ENCODE measurements at regions not wholly inside any gene's neighbourhood (a gene's known extent, or its start where the extent isn't known, plus 50 kb on each side); places are given as distances from the start of the nearest gene placed in this dataset.

DNA sequence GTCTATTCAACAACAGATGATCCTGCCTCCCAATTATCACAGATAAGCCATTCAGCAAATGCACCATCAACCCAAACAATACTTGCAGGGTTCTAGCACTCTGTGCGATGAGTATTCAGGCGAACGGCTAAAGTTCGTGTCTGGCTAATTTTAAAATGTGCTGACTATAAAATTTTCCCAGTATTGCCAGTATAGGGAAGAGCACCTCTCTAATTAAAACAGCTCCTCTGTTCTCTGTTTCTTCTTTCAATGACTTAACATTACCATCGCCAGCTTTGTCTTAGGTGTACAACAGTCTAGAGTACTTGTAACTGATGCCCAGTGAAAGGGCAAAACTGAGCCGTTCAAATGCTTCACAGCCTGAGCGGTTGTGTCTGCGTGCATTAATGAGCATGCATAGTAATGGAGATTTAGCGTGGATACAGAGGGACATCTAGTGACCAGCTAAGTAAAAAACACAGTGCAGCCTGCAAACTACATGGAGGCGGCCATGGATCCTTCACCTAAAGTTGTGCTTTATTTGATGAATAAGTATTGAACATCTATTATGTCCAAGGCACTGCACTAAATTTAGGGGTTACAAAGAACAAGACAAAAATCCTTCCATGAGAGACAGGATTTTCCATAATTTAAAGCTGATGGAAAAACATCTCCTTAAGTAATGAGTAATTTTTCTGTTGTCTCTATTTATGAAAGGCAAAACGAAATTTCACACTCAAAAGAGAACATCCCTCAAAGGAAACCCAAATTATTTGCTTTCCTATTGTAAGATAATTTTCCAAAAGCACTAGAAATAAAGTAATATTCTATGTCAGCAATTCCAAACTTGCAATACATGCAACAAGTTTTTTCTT lies 120.0 kb downstream of the SETD4 start:
- H3K27me3 Mint-ChIP-seq, result peaks cover 0 to 14% (median 8%) of the 10 kb centered on the region in 5 donors
- H3K4me1 ChIP-seq (ENCODE audit: control insufficient read depth in 2 of 2, insufficient read depth in 2 of 2, low read length in 2 of 2), result no peaks in the 10 kb centered on the region
- H3K9me3 ChIP-seq (ENCODE audit: control insufficient read depth in 2 of 3, low read length in 3 of 3), result no peaks in the 10 kb centered on the region
- H3K27ac ChIP-seq (ENCODE audit: low read depth, low read length), result no peak overlapping the region
- peak; percentile 57 for ATAC-seq
- CTCF ChIA-PET, result no interaction called here
- no peaks in the 10 kb centered on the region for H3K27me3 ChIP-seq (ENCODE audit: control insufficient read depth in 2 of 2, insufficient read depth in 2 of 2, low read length in 2 of 2)
- H3K4me1 Mint-ChIP-seq, result peaks cover 0 to 1% (median 0%) of the 10 kb centered on the region in 7 donors
- H3K36me3 ChIP-seq (ENCODE audit: control insufficient read depth in 2 of 3, insufficient read depth in 3 of 3, low read length in 3 of 3), result no peaks in the 10 kb centered on the region
- POLR2A ChIA-PET, result no interaction called here
- no peak overlapping the region for H3K27ac Mint-ChIP-seq
- H3K9me3 Mint-ChIP-seq, result no peaks in the 10 kb centered on the region
- no peak for DNase-seq
- intact Hi-C loops (cut with micrococcal nuclease), result loop anchor here in 1 of 2 donors (1.0 kb wide), 3 partner anchors 540 to 1247 kb away; no protein-coding TSS in a partner anchor
- no peak overlapping the region for H3K4me3 ChIP-seq (ENCODE audit: low read length)
- H3K4me3 Mint-ChIP-seq, result no peak overlapping the region
- no peaks in the 10 kb centered on the region for H3K36me3 Mint-ChIP-seq

- ATAC-seq (no peak), DNase-seq (no peak)
- peaks cover 0 to 14% (median 8%) of the 10 kb centered on the region in 5 donors for H3K27me3 Mint-ChIP-seq
- H3K4me1 Mint-ChIP-seq, result peaks cover 0 to 1% (median 0%) of the 10 kb centered on the region in 7 donors
- no peaks in the 10 kb centered on the region for H3K9me3 Mint-ChIP-seq
- H3K36me3 Mint-ChIP-seq, result no peaks in the 10 kb centered on the region
- ChIA-PET CTCF (no interaction called here), POLR2A (no interaction called here)
- Histone ChIP-seq H3K36me3 (ENCODE audit: control insufficient read depth in 2 of 3, insufficient read depth in 3 of 3, low read length in 3 of 3) (no peaks in the 10 kb centered on the region), H3K4me1 (ENCODE audit: control insufficient read depth in 2 of 2, insufficient read depth in 2 of 2, low read length in 2 of 2) (peaks cover 0 to 2% of the 10 kb centered on the region in 2 donors), H3K27me3 (ENCODE audit: control insufficient read depth in 2 of 2, insufficient read depth in 2 of 2, low read length in 2 of 2) (no peaks in the 10 kb centered on the region), H3K9me3 (ENCODE audit: control insufficient read depth in 2 of 3, low read length in 3 of 3) (no peaks in the 10 kb centered on the region), H3K4me3 (ENCODE audit: low read length) (no peak overlapping the region), H3K27ac (ENCODE audit: low read depth, low read length) (no peak overlapping the region)
- H3K4me3 Mint-ChIP-seq, result no peak overlapping the region
- H3K27ac Mint-ChIP-seq, result no peak overlapping the region
- intact Hi-C loops (cut with micrococcal nuclease), result no loop called here
Observed at GRCh38 chr21:35938446-35938845, 121.9 kb downstream of the SETD4 start.

DNA sequence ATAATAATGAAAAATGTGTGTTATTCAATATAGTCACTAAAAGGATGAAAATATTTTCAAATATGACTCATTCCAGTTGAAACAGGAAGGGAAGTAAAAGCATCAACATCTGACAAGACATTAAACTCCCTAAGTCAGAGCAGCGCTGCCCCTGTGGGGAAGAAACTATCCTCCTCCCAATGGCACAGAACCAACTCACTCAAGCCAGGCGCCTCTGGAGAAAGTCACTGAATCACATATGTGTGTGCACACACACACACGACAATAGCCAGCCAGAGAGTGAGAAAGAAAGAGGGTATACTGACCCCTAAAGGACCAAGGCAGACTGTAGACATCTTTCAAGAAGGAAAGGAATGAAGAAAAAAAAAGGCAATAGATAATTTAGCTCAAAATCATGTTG lies 126.9 kb downstream of the SETD4 start:
- Mint-ChIP-seq H3K9me3 (no peaks in the 10 kb centered on the region), H3K36me3 (no peaks in the 10 kb centered on the region), H3K27ac (no peak overlapping the region), H3K4me1 (no peaks in the 10 kb centered on the region), H3K27me3 (peaks cover 0 to 4% (median 3%) of the 10 kb centered on the region in 5 donors), H3K4me3 (no peak overlapping the region)
- ATAC-seq, result peak; percentile 68
- POLR2A ChIA-PET, result no interaction called here
- intact Hi-C loops (cut with micrococcal nuclease), result no loop called here
- no peak for DNase-seq
- CTCF ChIA-PET, result interaction anchor here (0.7 kb wide), 1 partner anchor 545 kb away, joined by 4 read pairs; no protein-coding TSS in a partner anchor
- Histone ChIP-seq H3K4me1 (ENCODE audit: control insufficient read depth in 2 of 2, insufficient read depth in 2 of 2, low read length in 2 of 2) (peaks cover 0 to 10% of the 10 kb centered on the region in 2 donors), H3K36me3 (ENCODE audit: control insufficient read depth in 2 of 3, insufficient read depth in 3 of 3, low read length in 3 of 3) (no peaks in the 10 kb centered on the region), H3K27ac (ENCODE audit: low read depth, low read length) (no peak overlapping the region), H3K4me3 (ENCODE audit: low read length) (no peak overlapping the region), H3K27me3 (ENCODE audit: control insufficient read depth in 2 of 2, insufficient read depth in 2 of 2, low read length in 2 of 2) (no peaks in the 10 kb centered on the region), H3K9me3 (ENCODE audit: control insufficient read depth in 2 of 3, low read length in 3 of 3) (no peaks in the 10 kb centered on the region)

DNA sequence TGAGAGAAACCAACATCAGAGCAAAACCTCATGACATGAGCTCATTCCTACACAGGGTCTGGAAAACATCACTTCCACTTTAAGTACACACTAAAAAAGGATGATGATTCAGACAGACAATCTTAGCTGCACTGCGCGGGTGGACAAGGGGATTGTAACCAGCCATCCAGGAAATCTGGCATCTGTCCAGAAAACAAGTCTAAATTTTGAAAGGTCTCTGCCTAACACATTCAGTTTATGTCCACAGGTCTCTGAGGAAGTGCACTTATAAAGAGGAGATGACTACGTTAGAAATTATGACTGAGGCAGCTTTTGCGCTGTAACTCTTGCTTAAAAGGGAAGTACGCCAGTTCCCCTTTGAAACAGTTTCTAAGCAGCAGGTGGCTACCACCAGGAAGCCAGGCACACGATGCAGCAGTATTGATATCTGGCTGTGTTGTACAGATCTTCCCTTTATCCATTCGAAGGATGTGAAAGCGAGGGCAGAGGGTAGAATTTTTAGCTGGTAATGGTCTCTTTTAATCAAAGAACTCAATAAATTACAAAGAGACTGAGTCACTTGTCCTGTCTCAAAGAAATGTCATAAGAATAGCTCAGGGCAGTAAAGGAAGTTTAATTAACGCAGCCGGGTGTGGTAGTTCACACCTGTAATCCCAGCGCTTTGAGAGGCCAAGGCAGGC lies 128.0 kb downstream of the SETD4 start:
- POLR2A ChIA-PET, result interaction anchor here (0.6 to 0.7 kb wide), 2 partner anchors 128 to 132 kb away, joined by 3 read pairs; partner anchors contain the start of gene SETD4
- Histone ChIP-seq H3K9me3 (ENCODE audit: control insufficient read depth in 2 of 3, low read length in 3 of 3) (no peaks in the 10 kb centered on the region), H3K4me1 (ENCODE audit: control insufficient read depth in 2 of 2, insufficient read depth in 2 of 2, low read length in 2 of 2) (peaks cover 0 to 10% of the 10 kb centered on the region in 2 donors), H3K27me3 (ENCODE audit: control insufficient read depth in 2 of 2, insufficient read depth in 2 of 2, low read length in 2 of 2) (no peaks in the 10 kb centered on the region), H3K4me3 (ENCODE audit: low read length) (no peak overlapping the region), H3K27ac (ENCODE audit: low read depth, low read length) (no peak overlapping the region), H3K36me3 (ENCODE audit: control insufficient read depth in 2 of 3, insufficient read depth in 3 of 3, low read length in 3 of 3) (no peaks in the 10 kb centered on the region)
- H3K36me3 Mint-ChIP-seq, result no peaks in the 10 kb centered on the region
- no peaks in the 10 kb centered on the region for H3K9me3 Mint-ChIP-seq
- no peaks in the 10 kb centered on the region for H3K4me1 Mint-ChIP-seq
- CTCF ChIA-PET, result interaction anchor here (0.6 kb wide), 1 partner anchor 838 kb away, joined by 3 read pairs; no protein-coding TSS in a partner anchor
- H3K27me3 Mint-ChIP-seq, result peaks cover 0 to 5% (median 3%) of the 10 kb centered on the region in 5 donors
- no peak overlapping the region for H3K27ac Mint-ChIP-seq
- DNase-seq (peak in 6 of 9 donors; percentile 19 to 37 (median 24)), ATAC-seq (peak; percentile 84)
- intact Hi-C loops (cut with micrococcal nuclease), result no loop called here
- no peak overlapping the region for H3K4me3 Mint-ChIP-seq

DNA sequence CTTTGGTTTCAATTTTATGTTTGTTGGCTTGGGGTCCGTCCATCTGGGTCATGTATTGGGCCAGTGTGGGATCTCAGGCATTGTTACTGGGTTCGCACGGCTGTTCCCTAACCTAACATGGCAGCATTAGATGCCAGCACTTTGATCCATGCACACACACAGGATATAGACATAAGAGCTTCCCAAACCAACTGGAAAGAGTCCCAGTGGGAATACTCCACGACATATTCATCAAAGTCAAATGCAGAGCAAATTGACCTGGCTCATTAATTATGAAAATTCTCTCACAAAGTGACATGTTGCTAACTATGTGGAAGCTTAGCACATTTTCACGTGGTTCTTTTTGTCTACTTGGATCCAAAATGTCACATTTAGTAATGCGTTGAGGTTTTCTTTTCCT lies 130.4 kb downstream of the SETD4 start:
- H3K27ac Mint-ChIP-seq, result no peak overlapping the region
- Histone ChIP-seq H3K36me3 (ENCODE audit: control insufficient read depth in 2 of 3, insufficient read depth in 3 of 3, low read length in 3 of 3) (no peaks in the 10 kb centered on the region), H3K4me1 (ENCODE audit: control insufficient read depth in 2 of 2, insufficient read depth in 2 of 2, low read length in 2 of 2) (peaks cover 0 to 10% of the 10 kb centered on the region in 2 donors), H3K4me3 (ENCODE audit: low read length) (no peak overlapping the region), H3K27me3 (ENCODE audit: control insufficient read depth in 2 of 2, insufficient read depth in 2 of 2, low read length in 2 of 2) (no peaks in the 10 kb centered on the region), H3K9me3 (ENCODE audit: control insufficient read depth in 2 of 3, low read length in 3 of 3) (no peaks in the 10 kb centered on the region), H3K27ac (ENCODE audit: low read depth, low read length) (no peak overlapping the region)
- H3K4me3 Mint-ChIP-seq, result no peak overlapping the region
- ChIA-PET POLR2A (no interaction called here), CTCF (no interaction called here)
- peaks cover 2 to 12% (median 7%) of the 10 kb centered on the region in 5 donors for H3K27me3 Mint-ChIP-seq
- H3K36me3 Mint-ChIP-seq, result no peaks in the 10 kb centered on the region
- DNase-seq (no peak), ATAC-seq (no peak)
- H3K4me1 Mint-ChIP-seq, result no peaks in the 10 kb centered on the region
- H3K9me3 Mint-ChIP-seq, result peaks cover 0 to 3% (median 0%) of the 10 kb centered on the region in 11 donors
- intact Hi-C loops (cut with micrococcal nuclease), result loop anchor here in 1 of 2 donors (5.0 kb wide), 1 partner anchor 182 kb away; no protein-coding TSS in a partner anchor

DNA sequence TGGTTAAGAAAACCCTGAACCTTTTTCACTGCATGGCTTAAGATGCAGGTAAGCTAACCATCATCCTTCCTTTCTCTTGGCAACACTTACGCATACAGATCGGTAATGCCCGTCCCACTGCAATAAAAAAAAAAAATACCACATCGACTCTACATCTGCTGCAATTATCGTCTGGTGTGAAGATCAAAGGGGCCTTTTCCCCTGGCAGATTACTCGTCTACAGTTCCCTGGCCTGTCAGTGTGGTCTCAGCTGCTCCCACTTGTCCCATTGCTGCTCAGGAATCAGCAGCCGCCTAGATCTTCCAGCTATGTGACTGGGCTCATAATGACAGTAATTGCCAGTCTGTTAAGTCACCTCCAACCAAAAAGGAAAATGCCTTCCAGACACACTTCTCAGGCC lies 133.1 kb downstream of the SETD4 start:
- Histone ChIP-seq H3K9me3 (ENCODE audit: control insufficient read depth in 2 of 3, low read length in 3 of 3) (no peaks in the 10 kb centered on the region), H3K36me3 (ENCODE audit: control insufficient read depth in 2 of 3, insufficient read depth in 3 of 3, low read length in 3 of 3) (no peaks in the 10 kb centered on the region), H3K4me3 (ENCODE audit: low read length) (no peak overlapping the region), H3K27me3 (ENCODE audit: control insufficient read depth in 2 of 2, insufficient read depth in 2 of 2, low read length in 2 of 2) (no peaks in the 10 kb centered on the region), H3K4me1 (ENCODE audit: control insufficient read depth in 2 of 2, insufficient read depth in 2 of 2, low read length in 2 of 2) (no peaks in the 10 kb centered on the region), H3K27ac (ENCODE audit: low read depth, low read length) (no peak overlapping the region)
- Mint-ChIP-seq H3K27ac (peak overlapping the region in 1 of 9 donors; percentile 34), H3K9me3 (peaks cover 0 to 3% (median 0%) of the 10 kb centered on the region in 11 donors), H3K4me1 (no peaks in the 10 kb centered on the region), H3K4me3 (no peak overlapping the region), H3K27me3 (peaks cover 2 to 18% (median 14%) of the 10 kb centered on the region in 5 donors), H3K36me3 (no peaks in the 10 kb centered on the region)
- ChIA-PET POLR2A (interaction anchor here (0.6 kb wide), 1 partner anchor 957 kb away, joined by 6 read pairs; no protein-coding TSS in a partner anchor), CTCF (no interaction called here)
- DNase-seq (no peak), ATAC-seq (no peak)
- intact Hi-C loops (cut with micrococcal nuclease), result loop anchor here in 1 of 2 donors (5.0 kb wide), 1 partner anchor 185 kb away; no protein-coding TSS in a partner anchor
